Upper lobe of left lung (tissue), 6 donors: ENCODE measurements at regions not wholly inside any gene's neighbourhood (a gene's known extent, or its start where the extent isn't known, plus 50 kb on each side); places are given as distances from the start of the nearest gene placed in this dataset.

Experiments used
- ATAC-seq, 2 donors: fragments of 200-7000 bp; cut with Tn5 transposase; one replicate each; pipeline ENCODE4 v1.9.1; 2022; ENCODE audit warnings: mild to moderate bottlenecking in 2 of 2, moderate library complexity in 2 of 2; ENCODE audit not compliant: low FRiP score in 2 of 2
- DNase-seq, 2 donors: peaks; one replicate each; pipeline ENCODE4 v3.0.0-alpha.2; 2019 to 2020
- H3K27ac ChIP-seq, 4 donors: fragments of 200-600 bp; sonication (generic); one replicate each; pipeline ENCODE4 v1.5.1; 2016 to 2019
- H3K27me3 ChIP-seq, 4 donors: fragments of 200-600 bp; sonication (generic); one replicate each; pipeline ENCODE4 v1.5.1; 2017 to 2019
- H3K36me3 ChIP-seq, 4 donors: fragments of 200-600 bp; sonication (generic); one replicate each; pipeline ENCODE4 v1.5.1; 2016 to 2019
- H3K4me1 ChIP-seq, 4 donors: fragments of 200-600 bp; sonication (generic); one replicate each; pipeline ENCODE4 v1.5.1; 2018 to 2019
- H3K4me3 ChIP-seq, 4 donors: fragments of 200-600 bp; sonication (generic); one replicate each; pipeline ENCODE4 v1.5.1; 2017 to 2019; ENCODE audit warnings: mild to moderate bottlenecking in 2 of 4, moderate library complexity in 1 of 4
- H3K9me3 ChIP-seq, 4 donors: fragments of 200-600 bp; sonication (generic); one replicate each; pipeline ENCODE4 v1.5.1; 2018 to 2019
- CTCF ChIP-seq, 6 experiments: fragments of 450-650 bp in 4 of 6; fragments of 200-600 bp in 2 of 6; sonication (generic) in 2 of 6; IDR thresholded peaks; one replicate each; pipeline ENCODE4 v1.5.1; 2016 to 2019; ENCODE audit warnings: antibody characterized with exemption in 6 of 6
- EP300 ChIP-seq, 4 donors: sonication (generic); formaldehyde crosslinking; IDR thresholded peaks; one replicate each; pipeline ENCODE4 v1.5.1; 2017; ENCODE audit warnings: antibody characterized with exemption in 4 of 4, control low read depth in 2 of 4
- POLR2A ChIP-seq, 4 donors: fragments of 450-650 bp; IDR thresholded peaks; one replicate each; pipeline ENCODE4 v1.5.1; 2016 to 2017; ENCODE audit warnings: antibody characterized with exemption in 4 of 4, mild to moderate bottlenecking in 2 of 4
- POLR2AphosphoS5 ChIP-seq, 2 donors: sonication (generic); formaldehyde crosslinking; IDR thresholded peaks; one replicate each; pipeline ENCODE4 v1.5.1; 2017; ENCODE audit warnings: antibody characterized with exemption in 2 of 2
- WGBS, 2 donors: methylation state at CpG; one replicate each; pipeline ENCODE4 v1.1.5; 2017 to 2018; 5-methylcytosine and 5-hydroxymethylcytosine counted together
- donor health status: DM: no; HTN: no; CAD: no; lungs with moderate emphysema.
- donor health status: DM: no; HTN: yes; CAD: no; lungs with severe emphysema.

- Histone ChIP-seq H3K27me3 (no peaks in the 10 kb centered on the region), H3K9me3 (no peaks in the 10 kb centered on the region), H3K36me3 (no peaks in the 10 kb centered on the region), H3K27ac (no peak overlapping the region), H3K4me3 (no peak overlapping the region), H3K4me1 (no peaks in the 10 kb centered on the region)
- no peak for TF ChIP-seq POLR2AphosphoS5 (IDR thresholded peaks at IDR 0.05)
- no peak for TF ChIP-seq CTCF (IDR thresholded peaks at IDR 0.05)
- no peak for TF ChIP-seq EP300 (IDR thresholded peaks at IDR 0.05)
- no peak for TF ChIP-seq POLR2A (IDR thresholded peaks at IDR 0.05)
- no peak for ATAC-seq
- no peak for DNase-seq
- 86 to 91% methylated on average over 5 of the region's 5 CpGs for WGBS, 2 donors
Measured at GRCh38 chr13:88602786-88603777, 931.9 kb downstream of the SLITRK5 start.

GRCh38 chr13:88617176-88617575, 946.0 kb downstream of the SLITRK5 start:
- Histone ChIP-seq H3K27me3 (no peaks in the 10 kb centered on the region), H3K4me1 (no peaks in the 10 kb centered on the region), H3K36me3 (no peaks in the 10 kb centered on the region), H3K9me3 (no peaks in the 10 kb centered on the region), H3K27ac (no peak overlapping the region), H3K4me3 (no peak overlapping the region)
- WGBS, 2 donors = 68 to 73% methylated on average over 3 of the region's 3 CpGs
- DNase-seq (no peak), ATAC-seq (no peak)
- TF ChIP-seq POLR2AphosphoS5 (IDR thresholded peaks at IDR 0.05) = no peak

GRCh38 chr13:88622362-88622973, 951.3 kb downstream of the SLITRK5 start:
- Histone ChIP-seq H3K27me3 (no peaks in the 10 kb centered on the region), H3K36me3 (no peaks in the 10 kb centered on the region), H3K27ac (no peak overlapping the region), H3K4me3 (no peak overlapping the region), H3K4me1 (no peaks in the 10 kb centered on the region), H3K9me3 (no peaks in the 10 kb centered on the region)
- DNase-seq (no peak), ATAC-seq (no peak)
- WGBS, 2 donors = 64 to 89% methylated on average over 2 of the region's 2 CpGs
- no peak for TF ChIP-seq EP300 (IDR thresholded peaks at IDR 0.05)
- no peak for TF ChIP-seq POLR2A (IDR thresholded peaks at IDR 0.05)
- no peak for TF ChIP-seq CTCF (IDR thresholded peaks at IDR 0.05)
- no peak for TF ChIP-seq POLR2AphosphoS5 (IDR thresholded peaks at IDR 0.05)

GRCh38 chr13:88623150-88623549, 952.0 kb downstream of the SLITRK5 start:
- 30 to 46% methylated on average over 2 of the region's 2 CpGs for WGBS, 2 donors
- Histone ChIP-seq H3K27ac (no peak overlapping the region), H3K4me3 (no peak overlapping the region), H3K9me3 (no peaks in the 10 kb centered on the region), H3K4me1 (no peaks in the 10 kb centered on the region), H3K36me3 (no peaks in the 10 kb centered on the region), H3K27me3 (no peaks in the 10 kb centered on the region)
- ATAC-seq (no peak), DNase-seq (no peak)
- TF ChIP-seq POLR2AphosphoS5 (IDR thresholded peaks at IDR 0.05) (no peak), EP300 (IDR thresholded peaks at IDR 0.05) (no peak), POLR2A (IDR thresholded peaks at IDR 0.05) (no peak), CTCF (IDR thresholded peaks at IDR 0.05) (no peak)

- no peaks in the 10 kb centered on the region for H3K9me3 ChIP-seq
- ATAC-seq (no peak), DNase-seq (no peak)
- no peaks in the 10 kb centered on the region for H3K4me1 ChIP-seq
- no peak overlapping the region for H3K4me3 ChIP-seq
- no peaks in the 10 kb centered on the region for H3K27me3 ChIP-seq
- H3K36me3 ChIP-seq = no peaks in the 10 kb centered on the region
- 62 to 63% methylated on average over 3 of the region's 3 CpGs for WGBS, 2 donors
- TF ChIP-seq EP300 (IDR thresholded peaks at IDR 0.05) (no peak), CTCF (IDR thresholded peaks at IDR 0.05) (no peak), POLR2AphosphoS5 (IDR thresholded peaks at IDR 0.05) (no peak)
- no peak overlapping the region for H3K27ac ChIP-seq
Measured at GRCh38 chr13:88627071-88627470, 955.9 kb downstream of the SLITRK5 start.
